GM21515 (cell line): ENCODE measurements at regions not wholly inside any gene's neighbourhood (a gene's known extent, or its start where the extent isn't known, plus 50 kb on each side); places are given as distances from the start of the nearest gene placed in this dataset.

Experiments used
- ATAC-seq: cut with Tn5 transposase; IDR thresholded peaks from one replicate; pipeline ENCODE4 v1.9.1; 2021; ENCODE audit not compliant: unreplicated experiment

- ATAC-seq = no peak
Measured at GRCh38 chr4:149296503-149296902, 519.1 kb downstream of the IQCM start.

DNA sequence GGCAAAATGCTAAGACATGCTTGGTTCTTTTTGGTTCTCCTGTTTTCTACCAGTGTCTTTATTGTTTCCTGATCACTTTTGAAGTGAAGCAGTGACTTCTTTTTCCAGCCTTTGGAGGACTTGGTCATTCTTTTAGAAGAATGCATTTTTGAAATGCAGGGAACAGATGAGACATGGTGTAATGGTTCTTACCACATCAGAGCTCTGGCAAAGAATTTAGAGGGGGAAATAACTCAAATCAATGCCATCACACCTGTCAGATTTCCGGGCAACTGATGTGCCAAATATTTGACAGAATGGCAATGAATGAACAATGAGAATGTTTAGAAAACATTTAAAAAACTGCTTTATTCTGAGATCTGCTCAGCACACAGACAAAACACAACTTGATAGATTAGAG, 519.6 kb downstream of the IQCM start:
- no peak for ATAC-seq

DNA sequence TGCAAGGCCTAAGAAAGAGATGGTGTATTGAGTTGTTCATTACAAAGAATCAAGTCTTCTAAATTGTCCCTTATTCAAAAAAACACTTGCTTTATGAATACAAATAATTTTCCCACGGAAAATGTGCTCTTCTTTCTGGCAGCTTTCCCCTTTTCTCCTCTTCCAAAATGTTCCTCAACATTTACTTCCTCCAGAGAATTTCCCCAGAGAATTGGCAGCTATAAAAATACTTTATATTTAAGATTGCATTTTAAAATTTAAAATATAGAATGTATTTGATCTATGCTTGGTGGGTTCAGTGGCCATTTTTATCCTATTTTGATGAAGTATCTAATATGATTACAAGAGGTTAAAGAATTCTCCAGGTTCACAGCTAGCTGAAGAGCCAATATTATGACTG, 521.0 kb downstream of the IQCM start:
- ATAC-seq = no peak

- ATAC-seq = no peak
Measured at GRCh38 chr4:149293046-149293649, 522.5 kb downstream of the IQCM start.

DNA sequence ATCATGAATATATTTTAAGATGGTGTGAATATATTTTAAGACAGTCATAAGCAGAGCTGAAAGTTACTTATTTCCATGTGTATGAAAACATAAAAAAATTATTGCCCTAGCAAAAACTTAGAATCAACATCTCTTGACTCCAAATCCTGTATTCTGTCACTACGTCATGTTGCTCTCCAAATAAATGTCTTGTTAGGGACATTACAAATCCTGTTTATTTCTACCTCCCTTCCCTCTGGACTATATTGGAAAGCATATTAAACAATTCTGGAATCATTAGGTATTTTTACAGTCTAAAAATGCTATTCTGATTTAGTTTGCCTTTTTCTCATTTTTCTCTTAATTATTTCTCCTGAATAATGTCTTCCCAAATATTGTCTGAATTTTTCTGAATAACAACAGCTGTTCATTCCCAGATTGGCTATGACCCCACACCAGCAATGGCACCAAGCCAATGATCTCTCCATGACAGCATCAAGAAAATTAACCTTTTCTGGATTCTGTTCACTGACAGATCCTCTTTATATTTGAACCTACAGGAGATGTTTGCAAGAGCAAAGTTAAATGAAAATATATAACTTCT, 523.1 kb downstream of the IQCM start:
- no peak for ATAC-seq

DNA sequence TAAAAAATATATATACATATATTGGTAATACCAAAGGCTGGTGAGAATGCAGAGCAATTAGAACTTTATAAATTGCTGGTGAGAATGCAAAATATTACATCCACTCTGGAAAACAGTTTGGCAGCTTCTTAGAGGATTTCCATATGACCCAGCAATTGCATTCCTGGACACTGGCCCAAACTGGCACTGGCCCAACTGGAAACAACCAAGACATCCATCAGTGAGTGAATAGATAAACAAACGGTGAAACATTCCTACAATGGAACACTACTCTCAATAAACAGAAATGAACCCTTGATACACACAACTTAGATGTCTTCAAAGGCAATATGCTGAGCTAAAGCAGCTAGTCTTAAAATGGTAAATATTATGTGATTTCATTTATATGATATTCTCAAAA, 524.2 kb downstream of the IQCM start:
- ATAC-seq = no peak

DNA sequence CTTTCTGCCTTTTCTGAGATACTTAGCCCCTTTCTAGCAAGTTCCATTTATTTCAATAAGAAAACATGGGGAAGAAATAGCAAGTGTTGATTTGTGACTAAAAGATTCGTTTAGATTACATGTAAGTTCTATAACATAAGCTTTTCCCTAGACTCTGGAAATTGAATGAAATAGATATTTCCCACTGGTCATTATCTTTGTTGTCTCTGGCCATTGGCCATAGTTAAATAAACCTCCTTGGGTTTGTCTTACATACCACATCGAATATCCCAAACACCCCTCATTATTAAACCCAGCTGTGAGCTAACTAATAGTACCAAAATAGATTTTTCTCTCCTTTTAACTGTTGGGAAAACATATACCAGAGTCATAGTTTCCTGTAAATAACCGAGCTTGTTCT, 534.8 kb downstream of the IQCM start:
- no peak for ATAC-seq

GRCh38 chr4:149279776-149280175, 535.9 kb downstream of the IQCM start:
- no peak for ATAC-seq

- ATAC-seq = no peak
Measured at GRCh38 chr4:149279331-149279730, 536.3 kb downstream of the IQCM start.

DNA sequence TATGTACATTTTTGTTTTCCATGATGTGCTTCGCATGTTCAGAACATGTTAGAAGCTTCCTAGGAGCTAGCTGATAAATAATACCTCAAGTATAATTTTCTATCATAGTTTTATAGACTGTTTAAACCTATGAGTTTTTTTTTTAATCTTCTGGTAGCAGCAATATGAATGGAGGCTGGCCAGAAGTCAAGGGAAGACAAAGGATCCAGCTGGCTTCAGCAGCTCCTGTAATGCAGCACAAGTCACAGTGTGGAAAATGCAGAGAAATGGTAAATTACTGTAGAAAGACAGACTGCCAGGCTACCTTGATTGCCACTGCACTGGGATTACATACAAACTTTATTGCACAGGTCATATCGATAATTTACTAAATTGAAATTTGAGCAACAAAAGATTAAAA, 537.9 kb downstream of the IQCM start:
- ATAC-seq = no peak

- ATAC-seq = no peak
Measured at GRCh38 chr4:149269835-149270234, 545.8 kb downstream of the IQCM start.

GRCh38 chr4:149266301-149266700, 549.3 kb downstream of the IQCM start:
- no peak for ATAC-seq

DNA sequence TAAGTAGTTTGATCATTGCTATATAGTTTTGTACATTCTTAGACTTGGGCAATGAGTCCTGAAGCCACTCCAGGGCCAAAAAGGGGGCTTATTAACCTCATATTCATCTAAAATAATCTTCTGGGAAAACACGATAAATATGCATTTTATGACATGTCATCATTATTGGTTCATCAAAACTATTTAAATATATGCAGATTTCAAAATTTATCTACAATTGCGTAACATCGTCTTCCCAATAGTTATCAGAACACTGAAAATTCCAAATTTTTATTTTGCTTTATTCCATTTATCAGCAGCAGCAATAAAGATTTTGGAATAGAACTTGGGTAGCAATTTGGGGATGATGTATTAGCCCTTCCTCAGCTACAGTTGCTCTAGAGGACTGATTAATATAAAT, 550.0 kb downstream of the IQCM start:
- ATAC-seq = no peak

DNA sequence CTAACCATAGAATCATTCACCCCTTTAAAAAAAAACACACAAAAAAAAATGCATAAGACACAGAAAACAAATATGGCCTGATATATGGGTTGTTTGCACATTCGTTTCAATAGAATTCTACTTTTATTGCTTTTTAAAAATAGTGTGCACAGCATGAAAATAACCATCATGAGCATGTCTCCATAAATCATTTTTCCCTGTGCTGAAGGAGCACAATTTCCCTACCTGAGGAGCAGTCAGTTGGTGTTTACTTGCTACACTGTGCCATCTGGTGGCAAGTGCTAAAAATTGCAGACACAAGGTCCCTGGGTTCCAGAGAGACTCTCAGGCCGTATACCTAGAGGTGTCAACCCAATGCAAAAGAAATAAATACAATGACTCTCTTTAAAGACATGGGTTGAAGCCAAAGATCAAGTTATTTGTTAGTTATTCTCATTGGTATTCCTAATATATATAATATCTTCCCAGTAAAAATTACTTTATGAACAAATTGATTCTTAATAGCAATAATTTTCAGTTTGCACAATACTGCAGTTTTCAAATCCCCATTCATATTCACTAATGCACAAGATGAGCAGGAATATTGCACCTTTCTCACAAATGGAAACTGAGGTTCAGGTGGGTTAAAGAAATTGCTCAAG, 551.4 kb downstream of the IQCM start:
- ATAC-seq = peak; percentile 88

GRCh38 chr4:149248191-149248764, 567.4 kb downstream of the IQCM start:
- ATAC-seq = no peak

DNA sequence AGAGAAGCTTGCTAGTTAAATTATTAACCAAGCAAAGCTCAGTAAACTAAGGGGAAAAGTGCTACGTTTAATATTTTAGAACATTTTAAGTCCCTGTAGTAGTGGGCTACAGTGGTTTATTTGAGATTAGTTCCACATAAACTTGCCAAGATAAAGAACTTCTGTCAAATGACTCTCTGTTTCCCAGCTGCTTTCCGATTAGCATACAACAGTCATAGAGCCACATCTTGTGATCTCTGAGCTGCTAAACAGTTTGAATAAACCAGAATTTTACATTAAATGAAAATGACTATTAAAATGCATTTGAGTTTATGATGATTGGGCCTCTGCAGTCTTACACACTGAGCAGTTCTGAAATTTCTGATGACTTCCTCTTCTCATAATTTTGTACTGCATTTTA, 568.5 kb downstream of the IQCM start:
- no peak for ATAC-seq

DNA sequence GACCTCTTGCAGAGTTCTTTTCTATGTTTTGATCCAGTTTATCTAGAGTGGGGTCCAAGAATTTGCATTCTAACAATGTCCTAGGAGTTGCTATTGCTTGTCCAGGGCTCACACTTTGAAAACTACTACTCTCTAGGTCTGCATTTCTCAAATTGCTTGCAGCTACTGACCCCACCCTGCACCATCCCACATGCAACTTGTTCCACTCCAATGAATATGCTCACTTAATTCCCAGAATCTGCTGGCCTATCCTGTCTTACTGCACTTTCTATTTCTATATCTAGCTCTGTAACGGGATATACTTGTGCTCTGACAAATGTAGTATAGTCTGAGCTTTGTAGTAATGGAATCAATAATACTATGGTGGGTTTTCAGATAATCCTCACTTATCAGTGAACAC, 570.3 kb downstream of the IQCM start:
- no peak for ATAC-seq

GRCh38 chr4:149238097-149238496, 577.5 kb downstream of the IQCM start:
- no peak for ATAC-seq

DNA sequence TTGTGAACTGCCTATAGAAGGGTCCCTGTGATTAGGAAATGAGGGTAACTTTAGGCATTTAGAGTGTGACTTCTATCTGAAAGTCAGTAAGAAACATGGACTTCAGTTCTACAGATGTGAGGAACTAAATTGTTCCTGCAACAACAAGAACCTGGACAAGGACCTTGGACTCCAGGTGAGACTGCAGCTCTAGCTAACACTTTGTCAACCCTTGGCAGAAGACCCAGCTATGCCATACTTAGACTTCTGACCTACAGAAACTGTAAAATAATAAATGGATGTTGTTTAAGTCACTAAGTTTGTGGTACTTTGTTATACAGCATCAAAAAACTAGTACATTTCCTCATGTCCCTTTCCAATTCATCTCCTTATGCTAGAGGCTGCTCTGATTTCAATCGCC, 580.8 kb downstream of the IQCM start:
- ATAC-seq = no peak

- ATAC-seq = no peak
Measured at GRCh38 chr4:149223659-149224058, 592.0 kb downstream of the IQCM start.

DNA sequence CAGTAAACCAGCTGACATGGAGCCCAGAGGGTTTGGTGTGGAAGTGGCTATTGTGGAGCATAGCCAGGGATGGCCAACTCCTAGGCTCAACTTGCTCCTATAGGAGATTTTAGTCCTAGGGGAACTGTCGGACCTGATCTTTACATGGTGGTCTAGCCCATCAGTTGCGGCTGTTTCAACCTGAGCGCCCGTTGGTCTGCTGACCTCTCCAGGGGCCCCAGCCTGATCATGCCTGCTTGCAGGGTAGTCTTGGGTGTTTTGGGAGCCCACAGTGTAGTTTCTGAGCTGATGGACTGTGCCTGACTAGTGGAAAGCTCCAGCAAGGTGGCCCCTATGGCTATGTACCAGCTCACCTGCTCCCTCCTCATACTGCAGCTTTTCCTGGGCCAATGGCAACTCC, 597.0 kb downstream of the IQCM start:
- ATAC-seq = no peak

GRCh38 chr4:149214301-149214700, 601.3 kb downstream of the IQCM start:
- ATAC-seq = no peak
